GM04504 (cell line): ENCODE measurements at regions not wholly inside any gene's neighbourhood (a gene's known extent, or its start where the extent isn't known, plus 50 kb on each side); places are given as distances from the start of the nearest gene placed in this dataset.
"Not testable (repeated sequence)": the region's sequence is repeated elsewhere in the genome, so short reads cannot be mapped to it uniquely, and the experiment has no call there.

Experiments
- DNase-seq: peaks from one replicate; pipeline ENCODE4 v3.0.0-alpha.2; 2012; ENCODE audit warnings: low read depth

GRCh38 chr1:199792874-199793273 is 234.6 kb upstream of the NR5A2 start:
- DNase-seq, result no peak

- no peak for DNase-seq
These were observed 233.2 kb upstream of the NR5A2 start for GRCh38 chr1:199794105-199794863.

- no peak for DNase-seq
These were observed 228.4 kb upstream of the NR5A2 start for GRCh38 chr1:199799116-199799515.

- DNase-seq, result no peak
These were observed 223.0 kb upstream of the NR5A2 start for GRCh38 chr1:199804526-199804925.

GRCh38 chr1:199808110-199808870 is 219.2 kb upstream of the NR5A2 start:
- no peak for DNase-seq

GRCh38 chr1:199809311-199809710 is 218.2 kb upstream of the NR5A2 start:
- DNase-seq, result no peak

- DNase-seq, result no peak
These were observed 216.3 kb upstream of the NR5A2 start for GRCh38 chr1:199811163-199811562.

GRCh38 chr1:199813198-199813597 is 214.3 kb upstream of the NR5A2 start:
- no peak for DNase-seq

GRCh38 chr1:199815947-199816346 is 211.6 kb upstream of the NR5A2 start:
- no peak for DNase-seq

GRCh38 chr1:199817266-199817665 is 210.2 kb upstream of the NR5A2 start:
- DNase-seq, result no peak

GRCh38 chr1:199821029-199821779 is 206.3 kb upstream of the NR5A2 start:
- no peak for DNase-seq

- no peak for DNase-seq
These were observed 195.1 kb upstream of the NR5A2 start for GRCh38 chr1:199832451-199832850.

GRCh38 chr1:199834711-199835110 is 192.8 kb upstream of the NR5A2 start:
- DNase-seq, result no peak

- DNase-seq, result no peak
These were observed 191.1 kb upstream of the NR5A2 start for GRCh38 chr1:199836430-199836829.

- no peak for DNase-seq
These were observed 190.2 kb upstream of the NR5A2 start for GRCh38 chr1:199837321-199837720.

- DNase-seq, result not testable (repeated sequence)
These were observed 187.9 kb upstream of the NR5A2 start for GRCh38 chr1:199839608-199840007.

- not testable (repeated sequence) for DNase-seq
These were observed 184.4 kb upstream of the NR5A2 start for GRCh38 chr1:199843096-199843495.

- DNase-seq, result no peak
These were observed 183.6 kb upstream of the NR5A2 start for GRCh38 chr1:199843861-199844260.

GRCh38 chr1:199847021-199847420 is 180.5 kb upstream of the NR5A2 start:
- no peak for DNase-seq

GRCh38 chr1:199851439-199852140 is 175.9 kb upstream of the NR5A2 start:
- no peak for DNase-seq

- DNase-seq, result no peak
These were observed 172.7 kb upstream of the NR5A2 start for GRCh38 chr1:199854686-199855321.

- DNase-seq, result peak; percentile 18
These were observed 171.9 kb upstream of the NR5A2 start for GRCh38 chr1:199855580-199855979.
